GM19438 (cell line): ENCODE measurements at regions not wholly inside any gene's neighbourhood (a gene's known extent, or its start where the extent isn't known, plus 50 kb on each side); places are given as distances from the start of the nearest gene placed in this dataset.
"Not testable (repeated sequence)": the region's sequence is repeated elsewhere in the genome, so short reads cannot be mapped to it uniquely, and the experiment has no call there.

Source experiments
- ATAC-seq: cut with Tn5 transposase; IDR thresholded peaks from one replicate; pipeline ENCODE4 v1.9.1; 2021; ENCODE audit warnings: low read depth; ENCODE audit not compliant: unreplicated experiment

DNA sequence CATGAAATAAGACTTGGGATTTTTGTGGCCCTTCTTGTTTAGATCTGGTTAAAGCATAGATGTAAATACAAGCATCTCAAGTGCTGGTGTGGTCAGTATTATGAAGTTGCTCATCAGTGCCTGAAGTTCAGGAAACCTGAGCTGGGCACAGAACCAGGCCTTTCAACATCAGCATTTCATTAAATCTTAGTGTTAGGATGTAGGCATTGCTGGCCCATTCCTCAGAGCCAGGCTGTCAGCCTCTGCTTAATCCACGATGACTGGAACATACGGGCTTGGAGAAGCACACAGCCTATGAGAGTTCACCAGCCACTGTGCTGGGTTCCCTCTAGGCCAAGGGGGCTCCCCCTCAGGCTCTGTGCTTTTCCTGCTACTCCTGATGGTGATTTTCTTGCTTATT lies 270.2 kb downstream of the EN1 start:
- no peak for ATAC-seq

DNA sequence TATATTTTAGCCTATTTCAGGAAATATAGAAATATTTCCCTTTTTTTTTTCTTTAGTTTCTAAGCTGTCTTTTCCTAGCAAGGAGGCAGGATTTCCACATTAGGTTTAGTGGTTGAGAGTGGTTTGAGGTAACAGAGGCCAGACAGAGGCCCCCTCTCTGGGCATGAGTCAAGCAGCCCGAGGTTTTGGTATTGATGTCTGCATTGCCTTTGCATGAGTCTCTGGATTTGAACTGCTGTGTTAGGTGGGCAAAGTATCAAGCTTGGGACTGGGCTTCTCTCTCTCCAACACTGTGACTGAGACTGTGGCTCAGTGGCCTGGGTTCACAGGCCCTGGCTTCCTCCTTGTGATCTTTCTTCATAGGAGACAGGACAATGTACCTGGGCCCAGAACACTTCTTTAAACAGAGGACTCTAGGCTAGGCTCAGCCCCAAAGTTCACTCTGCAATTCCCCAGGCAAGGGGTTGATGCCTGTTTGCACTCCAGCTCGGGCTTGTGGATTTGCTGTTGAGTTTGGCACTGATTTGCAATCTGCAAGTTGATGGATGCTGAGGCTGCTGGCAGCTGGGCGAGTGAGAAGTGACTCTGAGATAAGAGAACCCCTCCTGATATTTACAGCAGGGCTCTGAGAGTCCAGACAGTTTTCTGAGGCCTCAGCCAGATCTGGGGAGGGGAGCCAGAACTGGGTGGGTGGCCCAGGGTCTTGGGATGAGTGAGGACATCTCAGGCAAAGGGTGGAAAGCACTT lies 271.2 kb downstream of the EN1 start:
- ATAC-seq: no peak

GRCh38 chr2:118572380-118572779 lies 275.1 kb downstream of the EN1 start:
- ATAC-seq: not testable (repeated sequence)

- no peak for ATAC-seq
Measured at GRCh38 chr2:118569876-118570535, 277.4 kb downstream of the EN1 start.

DNA sequence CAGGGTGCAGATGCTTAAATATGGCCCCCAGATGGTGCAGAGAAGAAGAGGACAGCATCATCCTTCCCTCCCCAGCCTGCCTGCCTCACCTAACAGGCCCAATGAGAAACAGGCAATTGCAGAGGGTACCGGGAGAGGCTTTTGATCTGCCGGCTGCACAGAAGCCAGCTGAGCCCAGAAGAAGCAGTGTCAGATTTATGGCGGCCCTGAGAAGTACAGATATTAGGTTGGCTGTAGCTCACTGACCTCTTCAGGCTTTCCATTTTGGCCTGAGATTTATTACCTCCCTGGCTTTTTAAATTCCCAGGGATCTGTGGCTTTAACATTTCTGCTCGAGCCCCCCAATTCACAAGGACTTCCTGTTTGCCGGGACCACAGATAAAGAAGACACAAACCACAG lies 278.7 kb downstream of the EN1 start:
- ATAC-seq: no peak

GRCh38 chr2:118565786-118566540 lies 281.5 kb downstream of the EN1 start:
- ATAC-seq: no peak

GRCh38 chr2:118565301-118565700 lies 282.1 kb downstream of the EN1 start:
- no peak for ATAC-seq

DNA sequence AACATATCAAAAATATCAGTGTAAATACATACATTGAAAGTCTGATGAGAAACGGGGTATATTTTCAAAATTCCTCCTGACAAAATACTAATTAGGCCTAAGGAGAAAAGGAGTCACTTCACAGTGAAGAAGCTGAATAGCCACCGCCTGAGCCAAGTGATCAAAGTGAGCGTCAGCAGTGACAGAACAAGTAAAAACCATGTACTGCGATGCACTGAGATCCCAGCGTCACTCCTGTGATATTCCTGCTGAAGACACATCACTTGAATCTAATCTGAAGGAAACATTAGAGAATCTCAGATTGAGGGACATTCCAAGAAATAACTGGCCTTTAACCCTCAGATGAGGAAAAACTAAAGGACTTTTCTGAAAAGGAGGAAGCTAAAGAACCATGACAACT lies 285.3 kb downstream of the EN1 start:
- no peak for ATAC-seq

- ATAC-seq: no peak
Measured at GRCh38 chr2:118558846-118559245, 288.6 kb downstream of the EN1 start.

- no peak for ATAC-seq
Measured at GRCh38 chr2:118557791-118558190, 289.7 kb downstream of the EN1 start.

DNA sequence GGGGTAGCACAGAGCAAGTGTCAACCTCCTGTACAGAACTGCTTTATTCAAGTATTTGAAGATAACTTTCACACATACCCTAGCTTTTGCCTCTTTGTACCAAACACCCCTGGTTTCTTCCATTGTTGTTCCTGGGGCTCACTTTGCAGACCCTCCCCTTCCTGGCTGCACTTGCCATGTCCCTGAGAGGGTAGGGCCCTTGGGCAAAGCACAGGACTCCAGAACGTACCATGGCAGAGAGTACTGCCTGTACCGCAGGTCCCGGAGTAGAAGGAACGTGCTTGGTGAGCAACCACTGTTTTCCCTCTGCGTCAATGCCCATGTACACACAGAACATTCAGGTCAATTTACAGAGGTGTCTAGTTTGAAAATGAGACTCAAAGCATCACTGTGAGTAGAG lies 290.4 kb downstream of the EN1 start:
- ATAC-seq: no peak

DNA sequence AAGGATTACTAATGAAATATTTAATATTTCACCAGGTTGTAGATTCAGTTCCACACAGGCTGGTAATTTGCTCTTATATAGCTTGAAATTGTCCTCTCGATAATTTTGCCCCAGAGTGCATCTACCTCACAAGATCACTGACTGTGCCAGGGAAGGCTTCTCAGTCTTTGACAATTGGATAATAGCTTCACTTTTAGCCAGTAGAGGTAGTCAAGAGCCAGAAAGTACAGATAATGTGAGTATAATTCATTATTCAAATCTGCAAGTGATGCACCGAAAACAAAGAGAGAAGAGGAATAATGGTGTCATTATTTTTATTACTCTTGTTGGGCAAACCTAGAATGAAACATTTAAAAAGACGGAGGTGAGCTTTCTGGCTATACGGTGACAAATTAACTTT lies 292.8 kb downstream of the EN1 start:
- no peak for ATAC-seq

GRCh38 chr2:118549503-118549902 lies 297.9 kb downstream of the EN1 start:
- no peak for ATAC-seq

GRCh38 chr2:118548880-118549488 lies 298.5 kb downstream of the EN1 start:
- no peak for ATAC-seq

DNA sequence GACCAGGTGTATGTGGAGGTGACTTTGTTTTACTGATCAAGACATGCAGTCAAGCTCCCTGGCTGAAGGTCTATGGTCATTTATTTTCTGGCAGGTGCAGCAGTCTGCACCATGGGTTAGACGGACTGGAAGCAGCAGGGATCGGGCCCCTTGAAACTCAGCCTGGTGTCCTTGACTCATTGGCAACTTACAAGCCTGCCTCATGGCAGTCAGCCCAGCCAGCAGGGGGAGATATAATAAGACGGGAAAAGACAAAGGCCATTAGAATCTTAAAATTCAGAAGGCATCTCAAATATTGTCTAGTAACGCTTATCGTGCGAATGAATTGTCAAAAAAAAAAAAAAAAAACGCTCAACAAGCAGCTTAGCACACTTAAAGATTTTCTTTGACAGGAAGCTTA lies 308.2 kb downstream of the EN1 start:
- ATAC-seq: no peak

- no peak for ATAC-seq
Measured at GRCh38 chr2:118536306-118536705, 311.1 kb downstream of the EN1 start.

- ATAC-seq: no peak
Measured at GRCh38 chr2:118535818-118536212, 311.6 kb downstream of the EN1 start.

GRCh38 chr2:118535171-118535817 lies 312.2 kb downstream of the EN1 start:
- ATAC-seq: no peak

DNA sequence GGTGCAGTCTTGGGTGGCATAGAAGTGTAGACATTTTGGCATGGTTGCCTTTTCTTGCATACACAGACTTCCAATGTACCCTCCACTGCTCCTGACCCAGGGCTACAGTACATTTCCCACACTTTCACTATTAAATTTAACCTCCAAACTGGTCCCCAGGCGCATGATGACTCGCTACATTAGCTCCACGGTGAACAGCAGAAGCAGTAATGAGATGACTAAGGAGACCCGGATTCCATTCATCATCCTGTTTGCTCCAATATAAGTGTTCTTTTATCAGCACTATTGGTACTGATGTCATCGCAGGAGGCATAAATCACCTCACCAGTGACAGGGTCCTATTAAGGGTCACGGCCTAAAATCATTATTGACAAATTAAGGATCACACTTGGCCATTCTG lies 316.5 kb downstream of the EN1 start:
- no peak for ATAC-seq

GRCh38 chr2:118529908-118530599 lies 317.4 kb downstream of the EN1 start:
- ATAC-seq: no peak
